ENCODE measurements at regions not wholly inside any gene's neighbourhood (a gene's known extent, or its start where the extent isn't known, plus 50 kb on each side); places are given as distances from the start of the nearest gene placed in this dataset.

DNA sequence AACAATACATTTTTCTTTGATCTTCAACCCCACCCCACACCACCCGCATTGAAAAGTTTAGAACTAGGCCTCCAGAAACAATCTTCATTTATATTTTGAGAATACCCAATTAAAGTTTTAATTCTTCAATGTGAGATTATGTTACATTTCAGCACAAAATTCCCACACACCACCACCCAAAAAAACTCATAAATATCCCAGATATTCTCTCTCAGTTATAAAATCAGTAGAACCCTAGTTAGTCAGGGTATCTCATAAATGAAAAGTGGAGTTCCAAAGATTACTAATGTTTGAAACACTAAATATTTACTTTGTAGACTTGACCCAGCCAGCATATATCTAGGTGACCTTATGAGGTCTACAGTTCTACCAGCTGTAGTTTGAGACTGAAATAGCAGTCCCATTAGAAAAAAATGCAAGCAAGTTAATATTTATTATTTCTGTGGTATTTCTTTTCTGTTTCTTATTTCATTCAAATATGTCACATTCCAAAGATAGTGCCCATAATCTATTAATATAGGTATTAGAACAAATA lies 371.0 kb downstream of the TENT5A start:
- Histone ChIP-seq H3K36me3 (ENCODE audit: control insufficient read depth in 1 of 2, insufficient read depth in 2 of 2, low read length in 2 of 2) (no peaks in the 10 kb centered on the region), H3K27ac (ENCODE audit: low read depth, low read length) (no peak overlapping the region), H4K20me1 (ENCODE audit: insufficient read depth) (no peaks in the 10 kb centered on the region), H3K9ac (ENCODE audit: low read length) (no peak overlapping the region), H3K79me2 (ENCODE audit: insufficient read depth, low read length) (no peaks in the 10 kb centered on the region), H3K9me2 (ENCODE audit: insufficient read depth) (no peaks in the 10 kb centered on the region), H3K27me3 (ENCODE audit: insufficient read depth, low read length) (no peaks in the 10 kb centered on the region), H3K4me1 (ENCODE audit: control insufficient read depth in 1 of 2, insufficient read depth in 2 of 2, low read length in 2 of 2) (no peaks in the 10 kb centered on the region), H3K9me3 (ENCODE audit: control insufficient read depth in 1 of 2, insufficient read depth in 1 of 2, low read depth in 1 of 2, low read length in 2 of 2) (no peaks in the 10 kb centered on the region), H3K4me3 (replicated peaks in 1 of 2; ENCODE audit: low read depth in 1 of 2, low read length in 2 of 2) (no peak overlapping the region), H2AFZ (ENCODE audit: low read depth, low read length, poor library complexity, severe bottlenecking) (no peak overlapping the region), H3K4me2 (ENCODE audit: low read length) (no peak overlapping the region)
- no peak for ATAC-seq
- ChIA-PET CTCF (no interaction called here), RAD21 (ENCODE audit: low non-redundant PET in 1 of 2, low total read pairs in 2 of 2, uncharacterized antibody in 2 of 2, unreplicated experiment in 2 of 2) (no interaction called here), POLR2A (no interaction called here)
- TF ChIP-seq YY1 (IDR thresholded peaks at IDR 0.05; ENCODE audit: extremely low read depth, insufficient replicate concordance, low read depth, low read length) (no peak), CBX3 (IDR thresholded peaks at IDR 0.05; ENCODE audit: low read depth) (no peak), ZNF274 (IDR thresholded peaks at IDR 0.05; ENCODE audit: low read depth, low read length) (no peak), SIN3A (IDR thresholded peaks at IDR 0.05; ENCODE audit: low read depth) (no peak), CEBPB (IDR thresholded peaks at IDR 0.05; ENCODE audit: low read depth) (no peak), ZBTB33 (IDR thresholded peaks at IDR 0.05; ENCODE audit: extremely low read depth, insufficient replicate concordance, low read length) (no peak), MAX (IDR thresholded peaks at IDR 0.05) (no peak), ATF3 (IDR thresholded peaks at IDR 0.05) (no peak), EGR1 (IDR thresholded peaks at IDR 0.05; ENCODE audit: low read depth) (no peak), EZH2 (IDR thresholded peaks at IDR 0.05) (no peak)
- TF ChIP-seq, protein P1, sequence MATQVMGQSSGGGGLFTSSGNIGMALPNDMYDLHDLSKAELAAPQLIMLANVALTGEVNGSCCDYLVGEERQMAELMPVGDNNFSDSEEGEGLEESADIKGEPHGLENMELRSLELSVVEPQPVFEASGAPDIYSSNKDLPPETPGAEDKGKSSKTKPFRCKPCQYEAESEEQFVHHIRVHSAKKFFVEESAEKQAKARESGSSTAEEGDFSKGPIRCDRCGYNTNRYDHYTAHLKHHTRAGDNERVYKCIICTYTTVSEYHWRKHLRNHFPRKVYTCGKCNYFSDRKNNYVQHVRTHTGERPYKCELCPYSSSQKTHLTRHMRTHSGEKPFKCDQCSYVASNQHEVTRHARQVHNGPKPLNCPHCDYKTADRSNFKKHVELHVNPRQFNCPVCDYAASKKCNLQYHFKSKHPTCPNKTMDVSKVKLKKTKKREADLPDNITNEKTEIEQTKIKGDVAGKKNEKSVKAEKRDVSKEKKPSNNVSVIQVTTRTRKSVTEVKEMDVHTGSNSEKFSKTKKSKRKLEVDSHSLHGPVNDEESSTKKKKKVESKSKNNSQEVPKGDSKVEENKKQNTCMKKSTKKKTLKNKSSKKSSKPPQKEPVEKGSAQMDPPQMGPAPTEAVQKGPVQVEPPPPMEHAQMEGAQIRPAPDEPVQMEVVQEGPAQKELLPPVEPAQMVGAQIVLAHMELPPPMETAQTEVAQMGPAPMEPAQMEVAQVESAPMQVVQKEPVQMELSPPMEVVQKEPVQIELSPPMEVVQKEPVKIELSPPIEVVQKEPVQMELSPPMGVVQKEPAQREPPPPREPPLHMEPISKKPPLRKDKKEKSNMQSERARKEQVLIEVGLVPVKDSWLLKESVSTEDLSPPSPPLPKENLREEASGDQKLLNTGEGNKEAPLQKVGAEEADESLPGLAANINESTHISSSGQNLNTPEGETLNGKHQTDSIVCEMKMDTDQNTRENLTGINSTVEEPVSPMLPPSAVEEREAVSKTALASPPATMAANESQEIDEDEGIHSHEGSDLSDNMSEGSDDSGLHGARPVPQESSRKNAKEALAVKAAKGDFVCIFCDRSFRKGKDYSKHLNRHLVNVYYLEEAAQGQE (IDR thresholded peaks at IDR 0.05; ENCODE audit: low read depth): no peak
- TF ChIP-seq, protein P2, sequence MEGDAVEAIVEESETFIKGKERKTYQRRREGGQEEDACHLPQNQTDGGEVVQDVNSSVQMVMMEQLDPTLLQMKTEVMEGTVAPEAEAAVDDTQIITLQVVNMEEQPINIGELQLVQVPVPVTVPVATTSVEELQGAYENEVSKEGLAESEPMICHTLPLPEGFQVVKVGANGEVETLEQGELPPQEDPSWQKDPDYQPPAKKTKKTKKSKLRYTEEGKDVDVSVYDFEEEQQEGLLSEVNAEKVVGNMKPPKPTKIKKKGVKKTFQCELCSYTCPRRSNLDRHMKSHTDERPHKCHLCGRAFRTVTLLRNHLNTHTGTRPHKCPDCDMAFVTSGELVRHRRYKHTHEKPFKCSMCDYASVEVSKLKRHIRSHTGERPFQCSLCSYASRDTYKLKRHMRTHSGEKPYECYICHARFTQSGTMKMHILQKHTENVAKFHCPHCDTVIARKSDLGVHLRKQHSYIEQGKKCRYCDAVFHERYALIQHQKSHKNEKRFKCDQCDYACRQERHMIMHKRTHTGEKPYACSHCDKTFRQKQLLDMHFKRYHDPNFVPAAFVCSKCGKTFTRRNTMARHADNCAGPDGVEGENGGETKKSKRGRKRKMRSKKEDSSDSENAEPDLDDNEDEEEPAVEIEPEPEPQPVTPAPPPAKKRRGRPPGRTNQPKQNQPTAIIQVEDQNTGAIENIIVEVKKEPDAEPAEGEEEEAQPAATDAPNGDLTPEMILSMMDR (IDR thresholded peaks at IDR 0.05 in 2 of 3, conservative IDR thresholded peaks at IDR 0.05 in 1 of 3; ENCODE audit: borderline replicate concordance in 1 of 3, insufficient read depth in 1 of 3, low read depth in 2 of 3, low read length in 2 of 3): no peak
- BruUV-seq (replicated peaks): no TSS peak
- DNase-seq (ENCODE audit: low read depth, low spot score): no peak
- intact Hi-C loops (cut with micrococcal nuclease): no loop called here
